B cell (primary cell): ENCODE measurements at regions not wholly inside any gene's neighbourhood (a gene's known extent, or its start where the extent isn't known, plus 50 kb on each side); places are given as distances from the start of the nearest gene placed in this dataset.

ENCODE experiments used
- ATAC-seq: fragments of 200-7000 bp; cut with Tn5 transposase; one replicate; pipeline ENCODE4 v1.10.0; 2021; ENCODE audit warnings: low read depth, mild to moderate bottlenecking, moderate number of reproducible peaks, moderate library complexity
- CTCF ChIA-PET: fragments of 350-600 bp; sonication (Branson Sonifier 250); formaldehyde crosslinking; loops from one replicate; lab custom pipeline; 2021; ENCODE audit warnings: antibody characterized with exemption, inconsistent platforms; lab: Charles Lee
- POLR2A ChIA-PET: fragments of 350-600 bp; sonication (Branson Sonifier 250); formaldehyde crosslinking; loops from one replicate; lab custom pipeline; 2021; ENCODE audit warnings: antibody characterized with exemption; lab: Charles Lee
- DNase-seq: peaks from one replicate; pipeline ENCODE4 v3.0.0; 2013
- H2AFZ ChIP-seq: 2 replicates; pipeline ENCODE4 v1.6.1; 2012; ENCODE audit warnings: mild to moderate bottlenecking, low read depth, low read length; ENCODE audit not compliant: insufficient read depth, poor library complexity, severe bottlenecking
- H3K27ac ChIP-seq, 2 donors: 1 replicate in 1 of 2; 2 replicates in 1 of 2; pipeline ENCODE4 v1.5.1; 2012 to 2013; ENCODE audit warnings: low read length in 2 of 2, mild to moderate bottlenecking in 2 of 2, moderate library complexity in 1 of 2
- H3K27me3 ChIP-seq, 4 experiments: fragments of 200-600 bp in 1 of 4; sonication (generic) in 1 of 4; replicated peaks in 1 of 4; 1 replicate in 2 of 4; 2 replicates in 2 of 4; pipeline versions ENCODE4 v1.6.1 to v1.7.0; 2013 to 2016; ENCODE audit warnings: low read length in 3 of 4, mild to moderate bottlenecking in 2 of 4, mixed read lengths in 1 of 4, moderate library complexity in 1 of 4; ENCODE audit not compliant: insufficient read depth in 4 of 4, control insufficient read depth in 3 of 4; ENCODE audit errors: control extremely low read depth in 1 of 4
- H3K36me3 ChIP-seq, 2 experiments: replicated peaks in 1 of 2; 1 replicate in 1 of 2; 2 replicates in 1 of 2; pipeline versions ENCODE4 v1.6.1 to v1.7.1; 2013; ENCODE audit warnings: low read length in 1 of 2; ENCODE audit not compliant: insufficient read depth in 2 of 2, control insufficient read depth in 1 of 2; ENCODE audit errors: control extremely low read depth in 1 of 2, extremely low read depth in 1 of 2
- H3K4me1 ChIP-seq, 2 donors: fragments of 200-600 bp in 1 of 2; sonication (generic) in 1 of 2; 1 replicate in 1 of 2; 2 replicates in 1 of 2; pipeline versions ENCODE4 v1.5.1 to v1.6.1; 2013 to 2017; ENCODE audit warnings: low read length in 2 of 2; ENCODE audit not compliant: control insufficient read depth in 2 of 2, insufficient read depth in 2 of 2
- H3K4me2 ChIP-seq: replicated peaks from 2 replicates; pipeline ENCODE3; 2012; ENCODE audit warnings: mild to moderate bottlenecking, low read depth, low read length; ENCODE audit not compliant: poor library complexity, severe bottlenecking
- H3K4me3 ChIP-seq, 5 experiments: fragments of 200-600 bp in 1 of 5; sonication (generic) in 1 of 5; 1 replicate in 3 of 5; 2 replicates in 2 of 5; pipeline versions ENCODE4 v1.5.1 to v1.7.0; 2011 to 2016; ENCODE audit warnings: low read length in 4 of 5, mild to moderate bottlenecking in 4 of 5, low read depth in 2 of 5, control low read depth in 1 of 5, moderate library complexity in 1 of 5; ENCODE audit not compliant: insufficient read depth in 1 of 5; ENCODE audit errors: control extremely low read depth in 1 of 5, extremely low read depth in 1 of 5
- H3K79me2 ChIP-seq: fragments of 200-600 bp; sonication (generic); one replicate; pipeline ENCODE4 v1.6.0; 2016; ENCODE audit warnings: low read length; ENCODE audit not compliant: control insufficient read depth, insufficient read depth
- H3K9ac ChIP-seq: fragments of 200-600 bp; sonication (generic); 2 replicates; pipeline ENCODE4 v1.6.1; 2017; ENCODE audit warnings: mild to moderate bottlenecking, low read length, moderate library complexity
- H3K9me3 ChIP-seq, 3 donors: one replicate each; pipeline versions ENCODE4 v1.6.1 to v1.7.1; 2013; ENCODE audit warnings: low read length in 2 of 3; ENCODE audit not compliant: control insufficient read depth in 2 of 3, insufficient read depth in 1 of 3; ENCODE audit errors: control extremely low read depth in 1 of 3
- H4K20me1 ChIP-seq: 2 replicates; pipeline ENCODE4 v1.6.0; 2012; ENCODE audit warnings: mild to moderate bottlenecking, low read length; ENCODE audit not compliant: insufficient read depth, control insufficient read depth, poor library complexity, severe bottlenecking
- H3K27ac Mint-ChIP-seq: one replicate; pipeline ENCODE4 v1.8.0; 2021; ENCODE audit warnings: mixed read lengths
- H3K27me3 Mint-ChIP-seq: one replicate; pipeline ENCODE4 v1.8.0; 2021; ENCODE audit warnings: mixed read lengths
- H3K4me1 Mint-ChIP-seq: one replicate; pipeline ENCODE4 v1.8.0; 2021; ENCODE audit warnings: mixed read lengths
- H3K4me3 Mint-ChIP-seq: one replicate; pipeline ENCODE4 v1.8.0; 2021; ENCODE audit warnings: mixed read lengths
- H3K9me3 Mint-ChIP-seq: one replicate; pipeline ENCODE4 v1.8.0; 2022; ENCODE audit warnings: mixed read lengths; ENCODE audit not compliant: insufficient read depth
- CTCF ChIP-seq: fragments of 200-600 bp; IDR thresholded peaks from one replicate; pipeline ENCODE4 v1.8.0; 2022; ENCODE audit warnings: antibody characterized with exemption, mild to moderate bottlenecking
- EZH2 ChIP-seq: IDR thresholded peaks from 2 replicates; pipeline ENCODE4 v1.6.1; 2012; ENCODE audit warnings: borderline replicate concordance, low read depth, mild to moderate bottlenecking, moderate library complexity, low read length; ENCODE audit not compliant: insufficient read depth, poor library complexity, severe bottlenecking
- WGBS: methylation state at CpG from one replicate; pipeline ENCODE4 v1.1.5; 2013; ENCODE audit warnings: missing lambda C conversion rate; ENCODE audit not compliant: insufficient coverage; 5-methylcytosine and 5-hydroxymethylcytosine counted together
- intact Hi-C: fragments of 100-400 bp; cut with micrococcal nuclease; formaldehyde crosslinking; loops from one replicate; pipeline ENCODE4 v1.10.0; 2022

DNA sequence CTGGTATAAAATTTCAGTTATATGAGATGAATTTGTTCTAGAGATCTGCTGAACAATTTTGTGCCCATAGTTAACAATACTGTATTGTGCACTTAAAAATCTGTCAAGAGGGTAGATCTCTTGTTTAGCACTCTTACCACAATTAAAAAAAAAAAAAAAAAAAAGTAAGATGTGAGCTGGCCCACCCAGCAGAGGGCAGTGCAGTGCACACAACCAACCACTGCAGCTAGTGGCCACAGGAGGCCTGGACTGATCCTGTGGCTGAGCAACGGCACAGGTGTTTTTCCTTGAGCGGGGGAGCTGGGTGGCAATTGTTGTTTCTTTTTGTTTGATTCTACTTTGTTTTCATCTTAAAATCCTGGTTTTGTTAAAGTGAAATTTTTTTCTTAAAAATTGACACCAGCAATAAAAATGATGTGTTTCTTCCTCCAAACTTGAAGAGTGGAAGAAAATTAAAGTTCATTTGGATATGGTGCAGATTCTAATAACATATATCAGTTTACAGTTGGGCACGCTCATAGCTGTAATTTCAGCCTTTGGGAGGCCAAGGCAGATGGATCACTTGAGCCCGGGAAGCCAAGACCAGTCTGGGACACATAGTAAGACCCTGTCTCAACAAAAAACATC is 171.1 kb upstream of the TBX20 start:
- no peak overlapping the region for H3K9ac ChIP-seq
- whole genome bisulfite sequencing, result 90% methylated on average over 2 of the region's 4 CpGs
- Mint-ChIP-seq H3K4me3 (no peak overlapping the region), H3K27me3 (peaks cover 22% of the 10 kb centered on the region), H3K9me3 (no peaks in the 10 kb centered on the region), H3K27ac (no peak overlapping the region), H3K4me1 (no peaks in the 10 kb centered on the region)
- H3K27me3 ChIP-seq, result peaks cover 0 to 9% (median 0%) of the 10 kb centered on the region in 4 experiments
- H3K9me3 ChIP-seq, result peaks cover 0 to 4% (median 0%) of the 10 kb centered on the region in 3 donors
- DNase-seq (peak; percentile 65), ATAC-seq (peak; percentile 73)
- no peak overlapping the region for H3K4me2 ChIP-seq
- CTCF ChIA-PET, result interaction anchor here (0.6 to 5.2 kb wide), 23 partner anchors 9 to 1569 kb away, joined by 3 to 55 read pairs (median 5); no protein-coding TSS in a partner anchor
- H3K36me3 ChIP-seq, result no peaks in the 10 kb centered on the region
- peak; percentile 84 for TF ChIP-seq CTCF
- TF ChIP-seq EZH2, result no peak
- H3K79me2 ChIP-seq, result no peaks in the 10 kb centered on the region
- no peak overlapping the region for H3K27ac ChIP-seq
- POLR2A ChIA-PET, result no interaction called here
- no peak overlapping the region for H2AFZ ChIP-seq
- intact Hi-C loops, result loop anchor here (1.0 kb wide), 2 partner anchors 112 to 481 kb away; no protein-coding TSS in a partner anchor
- no peak overlapping the region for H3K4me3 ChIP-seq
- H3K4me1 ChIP-seq, result no peaks in the 10 kb centered on the region
- H4K20me1 ChIP-seq, result no peaks in the 10 kb centered on the region

DNA sequence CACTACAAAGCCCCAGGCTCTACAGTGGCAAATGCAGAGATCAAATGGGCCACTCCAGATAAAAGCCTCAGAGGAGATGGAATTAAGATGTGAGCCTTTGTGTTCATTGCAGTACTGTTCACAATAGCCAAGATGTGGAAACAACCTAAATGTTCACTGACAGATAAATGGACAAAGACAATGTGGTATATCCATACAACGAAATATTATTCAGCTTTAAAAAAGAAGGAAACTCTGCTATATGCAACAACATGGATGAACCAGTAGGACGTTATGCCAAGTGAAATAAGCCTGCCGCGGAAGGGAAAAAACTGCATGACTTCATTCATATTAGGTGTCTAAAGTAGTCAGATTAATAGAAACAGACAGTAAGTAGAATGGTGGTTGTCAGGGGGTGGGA is 170.5 kb upstream of the TBX20 start:
- CTCF ChIA-PET, result interaction anchor here (0.7 to 5.2 kb wide), 21 partner anchors 9 to 894 kb away, joined by 3 to 55 read pairs (median 6); no protein-coding TSS in a partner anchor

More for the DNA sequence above, 170.5 kb upstream of the TBX20 start:
- Histone ChIP-seq H3K4me2 (no peak overlapping the region), H3K27ac (no peak overlapping the region), H3K9me3 (no peaks in the 10 kb centered on the region), H3K4me3 (no peak overlapping the region), H3K79me2 (no peaks in the 10 kb centered on the region), H2AFZ (no peak overlapping the region), H3K9ac (no peak overlapping the region), H4K20me1 (no peaks in the 10 kb centered on the region), H3K4me1 (no peaks in the 10 kb centered on the region), H3K27me3 (peaks cover 0 to 7% (median 0%) of the 10 kb centered on the region in 4 experiments), H3K36me3 (no peaks in the 10 kb centered on the region)
- H3K4me3 Mint-ChIP-seq, result no peak overlapping the region
- no peaks in the 10 kb centered on the region for H3K4me1 Mint-ChIP-seq
- intact Hi-C loops, result no loop called here
- no CpG with 5 or more reads among the region's 4 CpGs for WGBS
- ATAC-seq (no peak), DNase-seq (no peak)
- no peaks in the 10 kb centered on the region for H3K9me3 Mint-ChIP-seq
- POLR2A ChIA-PET, result no interaction called here
- no peak overlapping the region for H3K27ac Mint-ChIP-seq
- TF ChIP-seq CTCF (no peak), EZH2 (no peak)
- H3K27me3 Mint-ChIP-seq, result peaks cover 23% of the 10 kb centered on the region
